A549 (cell line): ENCODE measurements at regions not wholly inside any gene's neighbourhood (a gene's known extent, or its start where the extent isn't known, plus 50 kb on each side); places are given as distances from the start of the nearest gene placed in this dataset.

Experiments used
- ATAC-seq, 2 experiments: fragments of 200-7000 bp in 1 of 2; fragments of >200 bp in 1 of 2; cut with Nextera tagmentation in 1 of 2; cut with Tn5 transposase in 1 of 2; 3 replicates each; pipeline versions ENCODE4 v1.8.0 to v1.9.1; 2018 to 2020; ENCODE audit warnings: mild to moderate bottlenecking in 1 of 2, moderate library complexity in 1 of 2
- CTCF ChIA-PET: fragments of 300-600 bp; sonication (Branson Sonifier 250); formaldehyde crosslinking; extraction: SDS; loops from one replicate; lab custom pipeline; 2021; ENCODE audit warnings: antibody characterized with exemption, inconsistent platforms; lab: Yijun Ruan, JAX
- POLR2A ChIA-PET: fragments of 350-600 bp; formaldehyde crosslinking; extraction: SDS; loops from one replicate; lab custom pipeline; 2021; ENCODE audit warnings: antibody characterized with exemption, inconsistent platforms; lab: Yijun Ruan, JAX
- DNase-seq, 2 experiments: peaks; one replicate each; pipeline versions ENCODE4 v3.0.0 to v3.0.0-alpha.2; 2011 to 2016; ENCODE audit warnings: low read depth in 1 of 2, low spot score in 1 of 2
- FAIRE-seq: peaks from 2 replicates; lab custom pipeline; 2011; peaks lifted over from hg19 to GRCh38; lab: Jason Lieb, UNC
- H3K27ac ChIP-seq, 2 experiments: fragments of >200 bp; sonication (Bioruptor Twin); formaldehyde crosslinking; 3 replicates each; pipeline ENCODE4 v1.5.1; 2016 to 2017
- H3K4me1 ChIP-seq: fragments of >200 bp; sonication (Bioruptor Twin); formaldehyde crosslinking; 3 replicates; pipeline ENCODE4 v1.6.1; 2016
- H3K4me2 ChIP-seq: fragments of >200 bp; sonication (Bioruptor Twin); formaldehyde crosslinking; 3 replicates; pipeline ENCODE4 v1.6.1; 2016
- H3K4me3 ChIP-seq: fragments of >200 bp; sonication (Bioruptor Twin); formaldehyde crosslinking; 3 replicates; pipeline ENCODE4 v1.5.1; 2016
- H3K9me3 ChIP-seq: fragments of >200 bp; sonication (Bioruptor Twin); formaldehyde crosslinking; 3 replicates; pipeline ENCODE4 v1.6.1; 2016
- CHD4 ChIP-seq: fragments of 200-600 bp; sonication (generic); IDR thresholded peaks from 2 replicates; pipeline ENCODE4 v1.6.1; 2016; ENCODE audit warnings: antibody characterized with exemption, mild to moderate bottlenecking, borderline replicate concordance
- HOXB5 ChIP-seq: fragments of 250-450 bp; sonication (Bioruptor Pico); IDR thresholded peaks from 2 replicates; pipeline ENCODE4 v1.5.0; 2020; ENCODE audit warnings: mild to moderate bottlenecking, moderate library complexity
- JUN ChIP-seq, 2 experiments: fragments of >200 bp; sonication (Bioruptor Twin); formaldehyde crosslinking; IDR thresholded peaks; 2 replicates in 1 of 2; 3 replicates in 1 of 2; pipeline ENCODE4 v1.6.1; 2016 to 2017
- JUNB ChIP-seq: fragments of >200 bp; sonication (Bioruptor Twin); formaldehyde crosslinking; IDR thresholded peaks from 2 replicates; pipeline ENCODE4 v1.6.1; 2016
- KDM1A ChIP-seq: fragments of 200-600 bp; sonication (generic); IDR thresholded peaks from 2 replicates; pipeline ENCODE4 v1.6.1; 2016; ENCODE audit warnings: low read depth, mild to moderate bottlenecking
- MAFK ChIP-seq: fragments of 450-650 bp; IDR thresholded peaks from 2 replicates; pipeline ENCODE4 v1.6.1; 2014; ENCODE audit not compliant: partially characterized antibody
- MYC ChIP-seq: IDR thresholded peaks from 2 replicates; pipeline ENCODE4 v1.6.1; 2012; ENCODE audit warnings: mild to moderate bottlenecking, inconsistent platforms, low read length, improper control_type of control experiment, borderline replicate concordance
- POLR2A ChIP-seq: IDR thresholded peaks from 2 replicates; pipeline ENCODE4 v1.6.1; 2012; ENCODE audit warnings: mild to moderate bottlenecking, low read length
- POLR2AphosphoS2 ChIP-seq: conservative IDR thresholded peaks from 2 replicates; pipeline ENCODE4 v1.6.1; 2012; ENCODE audit warnings: low read length, improper control_type of control experiment, inconsistent platforms
- RCOR1 ChIP-seq: fragments of 150-350 bp; IDR thresholded peaks from 2 replicates; pipeline ENCODE4 v1.6.1; 2014; ENCODE audit warnings: antibody characterized with exemption, low read length, low read depth
- ZNF302 ChIP-seq: fragments of 250-450 bp; sonication (Bioruptor Pico); IDR thresholded peaks from 2 replicates; pipeline ENCODE4 v1.9.0; 2021; ENCODE audit warnings: inconsistent platforms, mild to moderate bottlenecking, moderate library complexity
- WGBS: methylation state at CpG from one replicate; pipeline ENCODE4 v1.1.6; 2017; ENCODE audit errors: missing lambda C conversion rate; 5-methylcytosine and 5-hydroxymethylcytosine counted together
- TF ChIP-seq, protein P1 (sequence below): IDR thresholded peaks from 2 replicates; pipeline ENCODE4 v1.6.1; 2012; ENCODE audit warnings: low read depth, borderline replicate concordance
- TF ChIP-seq, protein P2 (sequence below): fragments of 200-600 bp; sonication (generic); IDR thresholded peaks from 2 replicates; pipeline ENCODE4 v1.6.1; 2016; ENCODE audit warnings: antibody characterized with exemption, mild to moderate bottlenecking, moderate library complexity
- TF ChIP-seq, protein P3 (sequence below): fragments of 250-450 bp; sonication (Bioruptor Pico); IDR thresholded peaks from 2 replicates; pipeline ENCODE4 v1.5.0; 2020; ENCODE audit warnings: low read depth, mild to moderate bottlenecking, moderate library complexity
- TF ChIP-seq, protein P4 (sequence below): fragments of 150-350 bp; IDR thresholded peaks from 2 replicates; pipeline ENCODE4 v1.6.1; 2014; ENCODE audit warnings: low read depth, mild to moderate bottlenecking, low read length
- TF ChIP-seq, protein P5 (sequence below): IDR thresholded peaks from 2 replicates; pipeline ENCODE4 v1.6.1; 2012

DNA sequence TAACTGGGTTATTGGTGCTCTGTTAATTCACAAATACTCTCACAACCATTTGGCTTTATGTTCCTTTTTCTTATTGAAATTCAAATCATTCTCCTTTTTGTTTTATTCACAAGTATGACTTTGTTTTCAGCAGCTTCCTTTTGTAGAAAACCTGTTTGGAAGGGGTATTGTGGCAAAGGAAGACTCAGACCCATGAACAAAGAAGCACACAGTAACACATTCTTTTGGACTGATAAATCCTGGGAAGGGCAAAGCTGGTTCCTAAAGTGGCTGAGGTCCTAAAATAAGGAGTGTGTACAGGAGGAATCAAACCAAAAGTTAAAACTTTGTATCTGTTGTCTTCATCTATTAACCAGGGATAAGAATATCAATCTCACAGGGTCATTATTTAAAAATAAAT lies 374.7 kb upstream of the FIGN start:
- CTCF ChIA-PET: interaction anchor here (0.6 kb wide), 1 partner anchor 483 kb away, joined by 3 read pairs; no protein-coding TSS in a partner anchor
- no peak overlapping the region for H3K4me3 ChIP-seq

DNA sequence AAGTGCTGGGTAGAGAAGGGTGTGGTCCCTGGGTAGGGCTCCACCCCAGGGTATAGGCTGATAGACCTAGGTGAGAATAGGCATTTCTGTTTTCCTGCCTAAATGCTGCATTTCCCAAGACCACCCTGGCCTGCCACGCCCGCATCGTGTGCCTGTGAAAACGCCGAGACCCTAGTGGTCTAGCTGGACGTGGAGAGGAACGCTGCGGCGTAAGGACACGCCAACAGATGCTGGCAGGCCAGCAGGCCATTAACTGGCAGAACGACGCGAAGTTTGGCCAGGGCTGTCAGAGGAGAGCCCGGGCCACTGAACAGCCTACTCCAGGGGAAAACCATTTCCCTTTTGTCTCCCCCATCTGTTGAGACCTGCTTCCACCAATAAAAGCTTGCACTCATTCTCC lies 373.2 kb upstream of the FIGN start:
- Histone ChIP-seq H3K4me2 (no peak overlapping the region), H3K4me3 (no peak overlapping the region), H3K4me1 (no peaks in the 10 kb centered on the region)
- TF ChIP-seq JUN (IDR thresholded peaks at IDR 0.05) (no peak), MAFK (no peak), MYC (no peak), RCOR1 (no peak)
- TF ChIP-seq, protein P1, sequence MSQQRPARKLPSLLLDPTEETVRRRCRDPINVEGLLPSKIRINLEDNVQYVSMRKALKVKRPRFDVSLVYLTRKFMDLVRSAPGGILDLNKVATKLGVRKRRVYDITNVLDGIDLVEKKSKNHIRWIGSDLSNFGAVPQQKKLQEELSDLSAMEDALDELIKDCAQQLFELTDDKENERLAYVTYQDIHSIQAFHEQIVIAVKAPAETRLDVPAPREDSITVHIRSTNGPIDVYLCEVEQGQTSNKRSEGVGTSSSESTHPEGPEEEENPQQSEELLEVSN: no peak
- TF ChIP-seq, all 56 proteins: peak for 0
- no peak for DNase-seq
- no peak overlapping the region for H3K27ac ChIP-seq
- CTCF ChIA-PET: no interaction called here
- WGBS: 85% methylated on average over 14 of the region's 14 CpGs
- no peak for ATAC-seq
- FAIRE-seq: no peak
- H3K9me3 ChIP-seq: no peaks in the 10 kb centered on the region
- POLR2A ChIA-PET: no interaction called here

More for the DNA sequence above, 374.7 kb upstream of the FIGN start:
- TF ChIP-seq, protein P1: no peak
- TF ChIP-seq, protein P2, sequence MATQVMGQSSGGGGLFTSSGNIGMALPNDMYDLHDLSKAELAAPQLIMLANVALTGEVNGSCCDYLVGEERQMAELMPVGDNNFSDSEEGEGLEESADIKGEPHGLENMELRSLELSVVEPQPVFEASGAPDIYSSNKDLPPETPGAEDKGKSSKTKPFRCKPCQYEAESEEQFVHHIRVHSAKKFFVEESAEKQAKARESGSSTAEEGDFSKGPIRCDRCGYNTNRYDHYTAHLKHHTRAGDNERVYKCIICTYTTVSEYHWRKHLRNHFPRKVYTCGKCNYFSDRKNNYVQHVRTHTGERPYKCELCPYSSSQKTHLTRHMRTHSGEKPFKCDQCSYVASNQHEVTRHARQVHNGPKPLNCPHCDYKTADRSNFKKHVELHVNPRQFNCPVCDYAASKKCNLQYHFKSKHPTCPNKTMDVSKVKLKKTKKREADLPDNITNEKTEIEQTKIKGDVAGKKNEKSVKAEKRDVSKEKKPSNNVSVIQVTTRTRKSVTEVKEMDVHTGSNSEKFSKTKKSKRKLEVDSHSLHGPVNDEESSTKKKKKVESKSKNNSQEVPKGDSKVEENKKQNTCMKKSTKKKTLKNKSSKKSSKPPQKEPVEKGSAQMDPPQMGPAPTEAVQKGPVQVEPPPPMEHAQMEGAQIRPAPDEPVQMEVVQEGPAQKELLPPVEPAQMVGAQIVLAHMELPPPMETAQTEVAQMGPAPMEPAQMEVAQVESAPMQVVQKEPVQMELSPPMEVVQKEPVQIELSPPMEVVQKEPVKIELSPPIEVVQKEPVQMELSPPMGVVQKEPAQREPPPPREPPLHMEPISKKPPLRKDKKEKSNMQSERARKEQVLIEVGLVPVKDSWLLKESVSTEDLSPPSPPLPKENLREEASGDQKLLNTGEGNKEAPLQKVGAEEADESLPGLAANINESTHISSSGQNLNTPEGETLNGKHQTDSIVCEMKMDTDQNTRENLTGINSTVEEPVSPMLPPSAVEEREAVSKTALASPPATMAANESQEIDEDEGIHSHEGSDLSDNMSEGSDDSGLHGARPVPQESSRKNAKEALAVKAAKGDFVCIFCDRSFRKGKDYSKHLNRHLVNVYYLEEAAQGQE: no peak
- no peak for TF ChIP-seq CHD4
- TF ChIP-seq, protein P3, sequence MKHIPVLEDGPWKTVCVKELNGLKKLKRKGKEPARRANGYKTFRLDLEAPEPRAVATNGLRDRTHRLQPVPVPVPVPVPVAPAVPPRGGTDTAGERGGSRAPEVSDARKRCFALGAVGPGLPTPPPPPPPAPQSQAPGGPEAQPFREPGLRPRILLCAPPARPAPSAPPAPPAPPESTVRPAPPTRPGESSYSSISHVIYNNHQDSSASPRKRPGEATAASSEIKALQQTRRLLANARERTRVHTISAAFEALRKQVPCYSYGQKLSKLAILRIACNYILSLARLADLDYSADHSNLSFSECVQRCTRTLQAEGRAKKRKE (CRISPR knock-in tag): no peak
- TF ChIP-seq ZNF302 (CRISPR knock-in tag): no peak
- TF ChIP-seq, protein P4, sequence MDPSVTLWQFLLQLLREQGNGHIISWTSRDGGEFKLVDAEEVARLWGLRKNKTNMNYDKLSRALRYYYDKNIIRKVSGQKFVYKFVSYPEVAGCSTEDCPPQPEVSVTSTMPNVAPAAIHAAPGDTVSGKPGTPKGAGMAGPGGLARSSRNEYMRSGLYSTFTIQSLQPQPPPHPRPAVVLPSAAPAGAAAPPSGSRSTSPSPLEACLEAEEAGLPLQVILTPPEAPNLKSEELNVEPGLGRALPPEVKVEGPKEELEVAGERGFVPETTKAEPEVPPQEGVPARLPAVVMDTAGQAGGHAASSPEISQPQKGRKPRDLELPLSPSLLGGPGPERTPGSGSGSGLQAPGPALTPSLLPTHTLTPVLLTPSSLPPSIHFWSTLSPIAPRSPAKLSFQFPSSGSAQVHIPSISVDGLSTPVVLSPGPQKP: no peak
- TF ChIP-seq JUNB: no peak
- no peak for TF ChIP-seq POLR2A
- TF ChIP-seq, protein P5, sequence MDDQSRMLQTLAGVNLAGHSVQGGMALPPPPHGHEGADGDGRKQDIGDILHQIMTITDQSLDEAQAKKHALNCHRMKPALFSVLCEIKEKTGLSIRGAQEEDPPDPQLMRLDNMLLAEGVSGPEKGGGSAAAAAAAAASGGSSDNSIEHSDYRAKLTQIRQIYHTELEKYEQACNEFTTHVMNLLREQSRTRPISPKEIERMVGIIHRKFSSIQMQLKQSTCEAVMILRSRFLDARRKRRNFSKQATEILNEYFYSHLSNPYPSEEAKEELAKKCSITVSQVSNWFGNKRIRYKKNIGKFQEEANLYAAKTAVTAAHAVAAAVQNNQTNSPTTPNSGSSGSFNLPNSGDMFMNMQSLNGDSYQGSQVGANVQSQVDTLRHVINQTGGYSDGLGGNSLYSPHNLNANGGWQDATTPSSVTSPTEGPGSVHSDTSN: no peak
- no peak for TF ChIP-seq KDM1A
- TF ChIP-seq HOXB5: no peak
- no peak for TF ChIP-seq POLR2AphosphoS2
- Histone ChIP-seq H3K27ac (no peak overlapping the region), H3K4me2 (no peak overlapping the region), H3K4me1 (no peaks in the 10 kb centered on the region), H3K9me3 (no peaks in the 10 kb centered on the region)
- DNase-seq (no peak), ATAC-seq (no peak), FAIRE-seq (no peak)
- POLR2A ChIA-PET: no interaction called here
